ENCODE measurements at regions not wholly inside any gene's neighbourhood (a gene's known extent, or its start where the extent isn't known, plus 50 kb on each side); places are given as distances from the start of the nearest gene placed in this dataset.

- no peak for DNase-seq
These were observed 537.0 kb downstream of the SLC6A15 start for GRCh38 chr12:84375449-84376170.

DNA sequence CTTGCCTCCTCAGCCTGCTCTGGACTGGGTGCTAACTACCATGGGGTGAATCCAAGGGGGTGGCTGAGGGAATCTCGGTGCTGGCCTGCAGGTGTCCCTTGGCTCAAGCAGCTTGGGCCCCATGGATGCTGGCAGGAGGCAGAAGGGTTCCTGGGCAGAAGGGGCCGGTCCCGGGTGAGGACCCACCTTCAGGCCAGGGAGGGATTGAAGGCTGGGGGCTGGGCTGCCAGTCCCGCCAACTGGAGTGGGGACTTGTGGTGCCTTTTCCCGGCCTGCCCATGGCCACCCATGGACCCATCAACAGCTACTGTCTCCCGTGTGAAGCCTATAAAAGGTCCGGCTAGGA lies 550.1 kb downstream of the SLC6A15 start:
- DNase-seq: no peak

- DNase-seq: no peak
These were observed 550.7 kb downstream of the SLC6A15 start for GRCh38 chr12:84361651-84362551.

DNA sequence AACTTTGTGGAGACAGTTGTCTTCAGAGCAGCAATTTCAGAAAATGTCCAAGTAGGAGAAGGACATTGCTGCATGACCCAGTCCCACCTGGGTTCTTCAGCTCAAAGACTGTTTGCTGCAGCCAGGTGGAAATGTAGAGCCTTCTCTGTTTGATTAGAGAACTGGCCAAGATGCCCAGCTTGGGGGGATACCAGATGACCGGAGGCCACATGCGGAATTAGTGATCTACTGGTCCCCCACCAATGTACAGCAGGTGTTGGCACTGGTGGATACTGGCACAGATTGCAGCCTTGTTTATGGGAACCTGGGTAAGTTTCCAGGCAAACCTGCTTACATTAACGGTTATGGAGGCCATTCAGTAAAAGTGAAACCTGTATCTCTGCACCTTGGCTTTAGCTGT lies 555.3 kb downstream of the SLC6A15 start:
- no peak for DNase-seq

GRCh38 chr12:84356224-84356623 lies 556.4 kb downstream of the SLC6A15 start:
- no peak for DNase-seq

DNA sequence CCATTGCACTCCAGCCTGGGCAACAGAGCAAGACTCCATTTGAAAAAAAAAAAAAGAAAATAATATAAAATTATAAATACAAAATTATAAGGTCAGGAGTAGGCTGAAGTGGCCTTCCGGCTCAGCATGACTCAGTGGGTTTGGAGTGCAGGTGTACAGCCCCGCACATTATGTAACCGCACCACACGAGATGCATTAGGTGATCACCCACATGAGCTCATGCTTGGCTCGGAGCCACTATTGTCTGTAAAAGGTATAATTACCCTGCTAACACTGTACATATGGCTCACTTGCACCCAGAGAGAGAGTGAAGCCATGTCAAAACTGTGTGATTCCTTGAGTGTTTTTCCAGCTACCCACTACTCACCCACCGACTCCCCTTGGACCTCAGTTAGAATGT lies 557.0 kb downstream of the SLC6A15 start:
- no peak for DNase-seq

GRCh38 chr12:84348582-84348981 lies 564.0 kb downstream of the SLC6A15 start:
- DNase-seq: no peak

- no peak for DNase-seq
These were observed 571.0 kb downstream of the SLC6A15 start for GRCh38 chr12:84341467-84342193.

GRCh38 chr12:84336231-84336630 lies 576.4 kb downstream of the SLC6A15 start:
- no peak for DNase-seq

GRCh38 chr12:84329938-84330337 lies 582.7 kb downstream of the SLC6A15 start:
- no peak for DNase-seq

DNA sequence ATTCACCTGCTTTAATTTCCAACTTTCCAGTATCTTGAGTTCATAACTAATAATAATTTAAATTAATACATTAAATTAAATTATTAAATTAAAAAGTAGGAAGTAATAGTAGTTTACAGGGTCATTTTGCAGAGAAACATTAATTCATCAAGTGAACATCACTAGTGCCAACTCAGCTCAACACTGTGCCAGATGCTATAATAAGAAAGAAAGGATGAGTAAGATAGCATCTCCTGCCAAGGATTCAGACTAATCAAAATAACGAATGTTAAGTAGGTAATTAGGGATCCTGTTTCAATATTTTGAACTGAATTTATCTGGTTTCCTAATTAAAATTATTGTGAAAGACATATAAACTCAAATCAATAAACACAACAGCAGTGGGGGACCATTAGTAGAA lies 596.7 kb downstream of the SLC6A15 start:
- DNase-seq: no peak

GRCh38 chr12:84313323-84313675 lies 599.3 kb downstream of the SLC6A15 start:
- no peak for DNase-seq

DNA sequence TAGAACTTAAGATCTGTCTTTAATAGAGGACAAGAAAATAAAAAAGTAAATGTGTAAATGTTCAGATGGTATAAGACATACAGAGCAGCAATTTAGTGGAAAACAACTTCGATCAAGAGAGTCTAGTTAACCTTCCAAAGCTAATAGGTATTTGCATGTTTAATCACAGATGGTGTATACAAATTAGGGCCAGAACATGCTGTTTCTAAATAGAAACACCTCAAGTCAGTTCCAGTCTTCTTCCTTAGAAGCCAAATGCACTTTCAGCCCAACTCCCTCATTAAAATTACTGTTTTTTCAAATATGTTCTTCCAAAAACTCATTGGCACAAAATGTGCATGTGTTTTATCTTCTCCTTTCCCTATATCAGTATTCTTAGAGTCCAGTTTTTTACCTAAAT lies 604.4 kb downstream of the SLC6A15 start:
- no peak for DNase-seq

DNA sequence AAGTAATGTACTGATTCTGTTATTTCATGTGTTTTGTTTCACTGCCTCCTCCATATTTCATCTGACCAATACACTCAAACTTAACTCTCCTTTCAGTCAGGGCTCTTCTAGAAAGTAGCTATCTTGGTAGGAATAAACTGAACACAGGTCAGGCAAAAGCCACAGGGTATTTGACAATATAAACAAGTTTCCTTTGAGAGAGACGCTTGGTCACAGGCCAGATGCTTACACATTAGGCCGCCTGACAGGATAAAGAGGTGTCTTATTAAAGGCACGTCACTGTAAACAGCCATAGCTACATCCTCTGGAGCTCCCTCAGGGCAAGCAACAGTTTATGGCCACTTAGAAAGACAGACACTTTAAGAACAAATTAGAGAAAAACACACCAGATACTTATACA lies 607.5 kb downstream of the SLC6A15 start:
- no peak for DNase-seq

DNA sequence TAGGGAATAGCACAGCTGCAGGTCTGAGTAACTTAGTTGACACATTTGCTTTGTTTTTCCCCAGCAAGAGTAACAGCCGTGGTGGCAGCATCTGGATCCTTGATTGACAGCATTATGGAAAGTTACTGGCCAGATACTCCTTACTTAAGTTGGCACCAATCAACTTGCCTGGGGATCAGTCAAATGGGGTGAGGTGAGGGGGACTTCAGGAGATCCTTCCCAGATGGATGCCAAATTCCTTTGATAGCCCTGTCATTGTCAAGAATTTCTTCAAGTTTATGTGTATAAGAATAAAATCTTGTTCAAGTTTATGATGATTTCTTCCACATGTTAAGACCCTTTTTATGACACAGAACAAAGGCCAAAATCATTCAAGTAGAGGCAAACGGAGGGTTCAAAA lies 618.4 kb downstream of the SLC6A15 start:
- no peak for DNase-seq

DNA sequence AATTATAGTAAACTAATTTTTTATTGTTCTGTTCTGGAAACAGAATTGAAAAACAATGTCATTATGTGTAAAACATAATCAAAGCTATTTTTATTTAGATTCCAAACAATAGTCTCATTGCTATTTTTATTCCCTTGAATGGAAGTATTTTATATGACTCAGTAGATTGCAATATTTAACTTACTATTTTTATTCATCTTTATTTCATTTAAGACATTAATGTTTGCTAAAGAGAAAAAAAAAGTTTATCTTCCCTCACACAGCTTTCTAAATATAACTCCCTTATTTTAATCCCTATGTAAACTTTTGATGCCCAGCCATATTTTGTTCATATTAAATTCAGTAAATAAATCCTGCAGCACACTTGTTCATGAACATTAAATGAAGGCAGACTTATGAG lies 622.4 kb downstream of the SLC6A15 start:
- no peak for DNase-seq

- DNase-seq: no peak
These were observed 634.6 kb downstream of the SLC6A15 start for GRCh38 chr12:84277986-84278385.

DNA sequence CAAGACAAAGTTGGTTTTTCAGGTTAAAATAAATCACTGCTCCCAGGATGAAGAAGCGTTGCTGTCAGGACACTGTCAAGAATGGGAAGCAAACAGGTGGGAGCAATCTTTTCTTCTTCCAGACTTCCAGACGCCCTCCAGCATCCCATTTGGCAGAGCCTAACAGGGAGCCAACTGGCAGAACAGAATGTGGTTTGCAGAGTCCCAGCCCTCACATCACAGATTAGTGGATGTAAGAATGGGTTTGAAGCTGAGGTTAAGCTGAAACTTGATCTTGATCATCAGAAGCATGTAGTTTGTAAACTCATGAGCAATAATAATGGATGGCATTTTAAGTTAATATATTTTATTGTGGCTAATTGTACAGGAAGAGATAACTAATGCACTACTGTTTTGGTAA lies 636.4 kb downstream of the SLC6A15 start:
- DNase-seq: no peak

DNA sequence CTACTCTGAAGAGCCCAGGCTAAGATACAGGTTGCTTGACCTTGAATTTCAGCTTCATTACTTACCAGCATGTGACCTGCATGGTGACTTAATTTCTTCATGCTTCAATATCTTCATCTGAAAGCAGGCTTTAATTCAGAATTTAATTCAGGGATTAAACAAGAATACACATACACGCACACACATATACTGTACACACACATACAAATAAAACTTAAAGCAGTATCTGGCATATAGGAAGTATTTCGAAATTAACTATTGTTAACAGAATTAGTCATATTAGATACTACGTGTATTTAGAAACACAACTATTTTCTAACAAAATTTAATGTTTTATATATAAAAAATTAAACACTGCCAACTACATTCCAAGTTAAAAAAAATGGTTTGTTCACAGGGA lies 640.3 kb downstream of the SLC6A15 start:
- DNase-seq: no peak

- DNase-seq: no peak
These were observed 642.0 kb downstream of the SLC6A15 start for GRCh38 chr12:84270470-84271140.

GRCh38 chr12:84247931-84248330 lies 664.7 kb downstream of the SLC6A15 start:
- no peak for DNase-seq

DNA sequence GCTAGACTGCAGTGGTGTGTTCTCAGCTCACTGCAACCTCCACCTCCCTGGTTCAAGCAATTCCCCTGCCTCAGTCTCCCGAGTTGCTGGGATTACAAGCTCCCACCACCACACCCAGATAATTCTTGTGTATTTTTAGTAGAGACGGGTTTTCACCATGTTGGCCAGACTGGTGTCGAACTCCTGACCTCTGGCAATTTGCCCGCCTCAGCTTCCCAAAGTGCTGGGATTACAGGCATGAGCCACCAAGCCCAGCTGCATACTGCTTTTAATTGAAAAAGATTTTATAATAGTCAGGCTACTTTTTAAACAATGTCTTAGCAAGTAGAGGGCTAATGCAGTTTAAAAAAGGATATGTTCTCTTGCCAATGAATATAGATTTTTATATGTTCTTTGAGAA lies 668.9 kb downstream of the SLC6A15 start:
- DNase-seq: no peak

GRCh38 chr12:84222841-84223240 lies 689.8 kb downstream of the SLC6A15 start:
- DNase-seq: no peak

Measured in inflammatory macrophage (primary cell).